Left ventricle myocardium inferior (tissue), 1 donor: ENCODE measurements at regions not wholly inside any gene's neighbourhood (a gene's known extent, or its start where the extent isn't known, plus 50 kb on each side); places are given as distances from the start of the nearest gene placed in this dataset.

ENCODE experiments used
- DNase-seq: peaks from one replicate; pipeline ENCODE4 v3.0.0-alpha.2; 2020
- H3K27ac ChIP-seq: fragments of 200-600 bp; replicated peaks from 2 replicates; pipeline ENCODE4 v1.8.0; 2021
- H3K27me3 ChIP-seq: fragments of 200-600 bp; 2 replicates; pipeline ENCODE4 v1.8.0; 2021; ENCODE audit warnings: low read depth
- H3K36me3 ChIP-seq: fragments of 200-600 bp; 2 replicates; pipeline ENCODE4 v1.8.0; 2021
- H3K4me1 ChIP-seq: fragments of 200-600 bp; 2 replicates; pipeline ENCODE4 v1.8.0; 2021
- H3K4me3 ChIP-seq: fragments of 200-600 bp; 2 replicates; pipeline ENCODE4 v1.8.0; 2021; ENCODE audit warnings: mild to moderate bottlenecking, moderate library complexity
- H3K9me3 ChIP-seq: fragments of 200-600 bp; replicated peaks from 2 replicates; pipeline ENCODE4 v1.8.0; 2021
- CTCF ChIP-seq: fragments of 200-600 bp; IDR thresholded peaks from 2 replicates; pipeline ENCODE4 v1.8.0; 2021; ENCODE audit warnings: antibody characterized with exemption, mild to moderate bottlenecking, borderline replicate concordance
- intact Hi-C: fragments of 100-400 bp; cut with micrococcal nuclease; formaldehyde crosslinking; loops from one replicate; pipeline ENCODE4 v1.11.0; 2022
- donor health status: DM: no; HTN: yes; CAD: no; lungs with severe emphysema.

- DNase-seq = no peak
- Histone ChIP-seq H3K4me1 (no peaks in the 10 kb centered on the region), H3K9me3 (peaks cover 10% of the 10 kb centered on the region), H3K36me3 (no peaks in the 10 kb centered on the region), H3K27ac (no peak overlapping the region), H3K27me3 (no peaks in the 10 kb centered on the region), H3K4me3 (no peak overlapping the region)
- TF ChIP-seq CTCF = no peak
- intact Hi-C loops = no loop called here
Measured at GRCh38 chr2:103921161-103921560, 932.8 kb upstream of the POU3F3 start.

- intact Hi-C loops = no loop called here
- no peaks in the 10 kb centered on the region for H3K4me1 ChIP-seq
- H3K27me3 ChIP-seq = no peaks in the 10 kb centered on the region
- H3K4me3 ChIP-seq = no peak overlapping the region
- no peaks in the 10 kb centered on the region for H3K36me3 ChIP-seq
- H3K27ac ChIP-seq = no peak overlapping the region
- DNase-seq = no peak
- H3K9me3 ChIP-seq = peaks cover 63% of the 10 kb centered on the region
- TF ChIP-seq CTCF = no peak
Measured at GRCh38 chr2:103942199-103942598, 911.7 kb upstream of the POU3F3 start.

- no peak for TF ChIP-seq CTCF
- no peak for DNase-seq
- intact Hi-C loops = no loop called here
Measured at GRCh38 chr2:103945083-103945482, 908.8 kb upstream of the POU3F3 start.

GRCh38 chr2:103959174-103960128 lies 894.5 kb upstream of the POU3F3 start:
- TF ChIP-seq CTCF = peak; percentile 55
- no peak for DNase-seq
- Histone ChIP-seq H3K4me3 (no peak overlapping the region), H3K4me1 (no peaks in the 10 kb centered on the region), H3K27me3 (peaks cover 11% of the 10 kb centered on the region), H3K9me3 (no peaks in the 10 kb centered on the region), H3K27ac (no peak overlapping the region), H3K36me3 (no peaks in the 10 kb centered on the region)
- intact Hi-C loops = no loop called here

More at GRCh38 chr2:103945083-103945482, 908.8 kb upstream of the POU3F3 start:
- H3K9me3 ChIP-seq = peaks cover 38% of the 10 kb centered on the region
- H3K27ac ChIP-seq = no peak overlapping the region
- H3K4me1 ChIP-seq = no peaks in the 10 kb centered on the region
- no peaks in the 10 kb centered on the region for H3K27me3 ChIP-seq
- H3K4me3 ChIP-seq = no peak overlapping the region
- no peaks in the 10 kb centered on the region for H3K36me3 ChIP-seq

- no peak overlapping the region for H3K4me3 ChIP-seq
- intact Hi-C loops = no loop called here
- H3K27ac ChIP-seq = no peak overlapping the region
- peaks cover 5% of the 10 kb centered on the region for H3K9me3 ChIP-seq
- peaks cover 11% of the 10 kb centered on the region for H3K27me3 ChIP-seq
- no peaks in the 10 kb centered on the region for H3K4me1 ChIP-seq
- no peak for TF ChIP-seq CTCF
- no peaks in the 10 kb centered on the region for H3K36me3 ChIP-seq
- DNase-seq = no peak
Measured at GRCh38 chr2:103960129-103960513, 893.8 kb upstream of the POU3F3 start.
